ENCODE measurements at regions not wholly inside any gene's neighbourhood (a gene's known extent, or its start where the extent isn't known, plus 50 kb on each side); places are given as distances from the start of the nearest gene placed in this dataset.
"Not testable (repeated sequence)": the region's sequence is repeated elsewhere in the genome, so short reads cannot be mapped to it uniquely, and the experiment has no call there.

DNA sequence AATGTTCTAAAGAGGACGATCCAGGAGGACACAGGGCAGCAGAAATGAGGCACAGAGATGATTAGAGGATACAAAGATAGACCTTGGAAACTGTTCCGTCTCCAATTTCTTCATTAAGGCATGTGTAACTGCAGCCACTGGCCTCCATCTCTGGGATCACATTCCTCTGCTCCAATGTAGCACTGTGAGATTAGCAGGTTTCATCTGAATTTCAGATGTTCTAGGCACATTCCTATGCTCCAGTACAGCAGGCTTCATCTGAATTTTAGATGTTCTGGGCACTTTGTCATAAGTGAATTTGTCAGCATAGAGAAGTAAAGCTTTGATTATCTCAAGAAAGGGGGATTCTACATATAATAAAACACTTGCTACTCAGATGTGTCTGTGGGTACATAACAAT lies 671.4 kb downstream of the MTRR start:
- Mint-ChIP-seq H3K27ac (no peak overlapping the region), H3K36me3 (ENCODE audit: low read depth) (no peaks in the 10 kb centered on the region), H3K9me3 (peaks cover 11% of the 10 kb centered on the region), H3K4me3 (no peak overlapping the region), H3K4me1 (no peaks in the 10 kb centered on the region), H3K27me3 (no peaks in the 10 kb centered on the region)
- CTCF ChIA-PET = no interaction called here
- no peak for DNase-seq
- POLR2A ChIA-PET = no interaction called here

- no peak overlapping the region for H3K27ac Mint-ChIP-seq
- no peak for DNase-seq
- ChIA-PET CTCF (no interaction called here), POLR2A (no interaction called here)
- H3K4me1 Mint-ChIP-seq = no peaks in the 10 kb centered on the region
- peaks cover 6% of the 10 kb centered on the region for H3K9me3 Mint-ChIP-seq
- no peaks in the 10 kb centered on the region for H3K36me3 Mint-ChIP-seq (ENCODE audit: low read depth)
- H3K4me3 Mint-ChIP-seq = no peak overlapping the region
- H3K27me3 Mint-ChIP-seq = no peaks in the 10 kb centered on the region
These were observed 682.0 kb downstream of the MTRR start for GRCh38 chr5:8550921-8551320.

GRCh38 chr5:8553364-8553763 lies 684.4 kb downstream of the MTRR start:
- POLR2A ChIA-PET = no interaction called here
- Mint-ChIP-seq H3K4me1 (no peaks in the 10 kb centered on the region), H3K4me3 (no peak overlapping the region), H3K36me3 (ENCODE audit: low read depth) (no peaks in the 10 kb centered on the region), H3K27ac (no peak overlapping the region), H3K9me3 (peaks cover 2% of the 10 kb centered on the region), H3K27me3 (no peaks in the 10 kb centered on the region)
- DNase-seq = no peak
- CTCF ChIA-PET = no interaction called here

GRCh38 chr5:8557728-8558127 lies 688.8 kb downstream of the MTRR start:
- H3K27me3 Mint-ChIP-seq = no peaks in the 10 kb centered on the region
- H3K9me3 Mint-ChIP-seq = peaks cover 5% of the 10 kb centered on the region
- H3K4me3 Mint-ChIP-seq = no peak overlapping the region
- no peak for DNase-seq
- no peaks in the 10 kb centered on the region for H3K36me3 Mint-ChIP-seq (ENCODE audit: low read depth)
- no peaks in the 10 kb centered on the region for H3K4me1 Mint-ChIP-seq
- POLR2A ChIA-PET = no interaction called here
- H3K27ac Mint-ChIP-seq = no peak overlapping the region
- CTCF ChIA-PET = no interaction called here

GRCh38 chr5:8560776-8561175 lies 691.8 kb downstream of the MTRR start:
- no peaks in the 10 kb centered on the region for H3K27me3 Mint-ChIP-seq
- H3K9me3 Mint-ChIP-seq = peaks cover 4% of the 10 kb centered on the region
- no peak overlapping the region for H3K27ac Mint-ChIP-seq
- H3K36me3 Mint-ChIP-seq (ENCODE audit: low read depth) = no peaks in the 10 kb centered on the region
- no peak overlapping the region for H3K4me3 Mint-ChIP-seq
- no peak for DNase-seq
- CTCF ChIA-PET = no interaction called here
- POLR2A ChIA-PET = no interaction called here
- H3K4me1 Mint-ChIP-seq = no peaks in the 10 kb centered on the region

DNA sequence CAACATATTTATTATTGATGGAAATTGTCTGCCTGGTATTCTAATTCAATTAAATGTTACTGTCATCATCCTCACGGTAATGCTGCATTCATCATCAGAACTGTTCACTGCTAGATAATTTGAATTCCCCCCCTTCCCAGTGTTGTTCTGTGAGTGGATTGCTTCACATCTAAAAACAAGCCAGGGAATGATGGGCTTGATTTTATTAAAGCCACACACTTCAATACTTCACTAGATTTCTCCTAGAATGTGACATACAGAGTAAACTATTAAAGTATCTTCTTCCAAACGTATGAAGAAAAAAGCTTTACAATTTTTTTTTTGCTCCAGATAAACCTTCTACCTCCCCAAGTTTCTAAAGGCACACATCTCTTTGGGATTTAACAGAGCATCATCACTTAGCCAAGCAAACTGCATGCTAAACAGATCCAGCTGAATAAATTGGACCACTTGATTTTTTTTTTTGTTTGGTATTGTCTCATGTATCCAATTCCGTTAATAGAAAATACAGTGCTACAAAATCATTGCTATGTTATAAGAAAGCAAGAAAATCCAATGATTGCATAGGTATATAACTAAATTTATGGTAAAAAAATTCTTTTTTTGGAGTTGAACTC lies 692.4 kb downstream of the MTRR start:
- ChIA-PET POLR2A (no interaction called here), CTCF (interaction anchor here (0.6 kb wide), 1 partner anchor 26 kb away, joined by 3 read pairs; no protein-coding TSS in a partner anchor)
- Mint-ChIP-seq H3K27ac (no peak overlapping the region), H3K9me3 (peaks cover 4% of the 10 kb centered on the region), H3K36me3 (ENCODE audit: low read depth) (no peaks in the 10 kb centered on the region), H3K4me3 (no peak overlapping the region), H3K27me3 (no peaks in the 10 kb centered on the region), H3K4me1 (no peaks in the 10 kb centered on the region)
- DNase-seq = no peak

DNA sequence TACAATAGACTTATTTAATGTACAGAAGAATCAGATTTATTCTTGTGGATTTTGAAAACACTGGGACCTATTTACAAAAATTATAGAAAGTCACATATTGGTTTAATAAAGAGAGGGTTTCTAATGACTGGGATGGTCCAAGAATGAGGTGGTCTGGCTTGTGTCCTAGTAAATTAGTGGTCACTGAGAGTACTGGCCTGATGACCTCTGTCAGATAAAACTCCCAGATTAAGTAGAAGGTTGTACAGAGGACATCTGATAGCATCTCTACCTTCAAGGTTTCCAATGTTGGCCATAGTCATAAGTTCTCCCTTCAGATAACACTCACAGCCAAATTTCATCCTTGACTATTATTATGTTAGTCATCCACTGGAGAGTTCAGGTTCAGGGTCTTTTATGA lies 692.9 kb downstream of the MTRR start:
- H3K36me3 Mint-ChIP-seq (ENCODE audit: low read depth) = no peaks in the 10 kb centered on the region
- no peak overlapping the region for H3K4me3 Mint-ChIP-seq
- peaks cover 4% of the 10 kb centered on the region for H3K9me3 Mint-ChIP-seq
- no peak overlapping the region for H3K27ac Mint-ChIP-seq
- CTCF ChIA-PET = interaction anchor here (0.6 kb wide), 1 partner anchor 27 kb away, joined by 3 read pairs; no protein-coding TSS in a partner anchor
- no peaks in the 10 kb centered on the region for H3K27me3 Mint-ChIP-seq
- H3K4me1 Mint-ChIP-seq = no peaks in the 10 kb centered on the region
- DNase-seq = no peak
- POLR2A ChIA-PET = no interaction called here

DNA sequence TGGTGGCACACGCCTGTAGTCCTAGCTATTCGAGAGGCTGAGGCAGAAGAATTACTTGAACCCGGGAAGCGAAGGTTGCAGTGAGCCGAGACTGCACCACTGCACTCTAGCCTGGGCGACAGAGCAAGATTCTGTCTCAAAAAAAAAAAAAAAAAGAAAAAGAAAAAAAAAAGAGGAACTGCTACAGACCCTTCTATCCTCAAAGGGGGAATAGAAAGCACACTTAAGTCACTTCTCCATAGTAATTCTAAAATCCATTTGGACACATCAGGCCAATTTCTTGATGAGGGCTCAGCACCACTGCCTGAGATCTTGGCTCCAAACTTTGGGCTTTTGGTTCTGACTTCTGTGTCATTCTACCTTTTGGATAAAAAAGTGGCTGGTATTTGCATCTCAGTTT lies 694.6 kb downstream of the MTRR start:
- H3K27me3 Mint-ChIP-seq; CTCF ChIA-PET; POLR2A ChIA-PET; H3K36me3 Mint-ChIP-seq (ENCODE audit: low read depth); H3K4me1 Mint-ChIP-seq; H3K27ac Mint-ChIP-seq; H3K9me3 Mint-ChIP-seq; H3K4me3 Mint-ChIP-seq; DNase-seq: not testable (repeated sequence)

- ChIA-PET POLR2A (no interaction called here), CTCF (no interaction called here)
- Mint-ChIP-seq H3K4me1 (no peaks in the 10 kb centered on the region), H3K9me3 (peaks cover 4% of the 10 kb centered on the region), H3K4me3 (no peak overlapping the region), H3K36me3 (ENCODE audit: low read depth) (no peaks in the 10 kb centered on the region), H3K27ac (no peak overlapping the region), H3K27me3 (no peaks in the 10 kb centered on the region)
- no peak for DNase-seq
These were observed 699.9 kb downstream of the MTRR start for GRCh38 chr5:8568858-8569257.

- ChIA-PET CTCF (no interaction called here), POLR2A (no interaction called here)
- H3K4me1 Mint-ChIP-seq = no peaks in the 10 kb centered on the region
- H3K36me3 Mint-ChIP-seq (ENCODE audit: low read depth) = no peaks in the 10 kb centered on the region
- DNase-seq = no peak
- no peaks in the 10 kb centered on the region for H3K27me3 Mint-ChIP-seq
- H3K4me3 Mint-ChIP-seq = no peak overlapping the region
- no peak overlapping the region for H3K27ac Mint-ChIP-seq
- H3K9me3 Mint-ChIP-seq = peaks cover 8% of the 10 kb centered on the region
These were observed 701.6 kb downstream of the MTRR start for GRCh38 chr5:8570528-8570927.

GRCh38 chr5:8576178-8576577 lies 707.2 kb downstream of the MTRR start:
- H3K4me3 Mint-ChIP-seq = no peak overlapping the region
- no peaks in the 10 kb centered on the region for H3K36me3 Mint-ChIP-seq (ENCODE audit: low read depth)
- no peak for DNase-seq
- no peak overlapping the region for H3K27ac Mint-ChIP-seq
- POLR2A ChIA-PET = no interaction called here
- CTCF ChIA-PET = no interaction called here
- no peaks in the 10 kb centered on the region for H3K4me1 Mint-ChIP-seq
- no peaks in the 10 kb centered on the region for H3K27me3 Mint-ChIP-seq
- H3K9me3 Mint-ChIP-seq = peaks cover 13% of the 10 kb centered on the region

DNA sequence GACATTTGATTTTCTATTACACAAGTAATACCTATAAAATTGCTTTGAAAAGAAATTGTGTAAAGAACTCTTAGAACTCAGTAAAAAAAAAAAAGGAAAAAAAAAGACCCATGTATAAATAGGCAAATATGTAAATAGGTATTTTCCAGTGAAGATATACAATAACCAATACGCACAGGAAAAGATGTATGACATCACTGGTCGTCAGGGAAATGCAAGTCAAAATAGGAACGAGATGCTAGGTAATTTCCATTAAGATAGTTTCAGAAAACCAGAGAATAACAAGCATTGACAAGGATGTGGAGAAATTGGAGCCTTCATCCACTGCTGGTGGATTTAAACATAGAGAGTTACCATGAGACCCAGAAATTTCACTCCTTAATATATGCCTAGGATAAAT lies 708.8 kb downstream of the MTRR start:
- no peaks in the 10 kb centered on the region for H3K4me1 Mint-ChIP-seq
- no peaks in the 10 kb centered on the region for H3K27me3 Mint-ChIP-seq
- H3K9me3 Mint-ChIP-seq = peaks cover 14% of the 10 kb centered on the region
- no peak for DNase-seq
- H3K36me3 Mint-ChIP-seq (ENCODE audit: low read depth) = no peaks in the 10 kb centered on the region
- ChIA-PET POLR2A (no interaction called here), CTCF (no interaction called here)
- H3K4me3 Mint-ChIP-seq = no peak overlapping the region
- no peak overlapping the region for H3K27ac Mint-ChIP-seq

DNA sequence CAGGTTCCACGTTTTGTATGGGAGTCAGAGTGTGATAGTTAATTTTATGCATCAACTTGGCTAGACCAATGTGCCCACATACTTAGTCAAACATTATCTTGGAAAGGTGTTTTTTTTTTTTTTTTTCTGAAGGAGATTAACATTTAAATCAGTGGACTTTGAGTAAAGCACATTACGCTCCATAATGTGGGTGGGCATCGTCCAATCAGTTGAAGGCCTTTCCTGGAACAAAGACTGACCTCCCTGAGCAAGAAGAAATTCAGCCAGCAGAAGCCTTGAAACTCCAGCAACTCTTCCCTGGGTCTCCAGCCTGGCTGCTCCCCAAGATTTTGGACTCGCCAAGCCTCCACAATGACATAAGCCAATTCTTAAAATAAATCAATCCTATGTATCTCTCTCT lies 711.4 kb downstream of the MTRR start:
- Mint-ChIP-seq H3K9me3 (peaks cover 9% of the 10 kb centered on the region), H3K27me3 (no peaks in the 10 kb centered on the region), H3K4me1 (no peaks in the 10 kb centered on the region), H3K4me3 (no peak overlapping the region), H3K27ac (no peak overlapping the region), H3K36me3 (ENCODE audit: low read depth) (no peaks in the 10 kb centered on the region)
- ChIA-PET CTCF (no interaction called here), POLR2A (no interaction called here)
- no peak for DNase-seq

- no peaks in the 10 kb centered on the region for H3K36me3 Mint-ChIP-seq (ENCODE audit: low read depth)
- no peaks in the 10 kb centered on the region for H3K27me3 Mint-ChIP-seq
- peaks cover 5% of the 10 kb centered on the region for H3K9me3 Mint-ChIP-seq
- DNase-seq = no peak
- H3K4me1 Mint-ChIP-seq = no peaks in the 10 kb centered on the region
- POLR2A ChIA-PET = no interaction called here
- CTCF ChIA-PET = no interaction called here
- no peak overlapping the region for H3K27ac Mint-ChIP-seq
- no peak overlapping the region for H3K4me3 Mint-ChIP-seq
These were observed 712.1 kb downstream of the MTRR start for GRCh38 chr5:8581047-8581446.

Measured in activated CD4-positive, alpha-beta memory T cell treated with anti-CD3 and anti-CD28 coated beads, Interleukin-2, amount 10 ng/mL, durations not matched to agents 7 days and 5 days (primary cell).